Gastroesophageal sphincter (tissue), 4 donors: ENCODE measurements at regions not wholly inside any gene's neighbourhood (a gene's known extent, or its start where the extent isn't known, plus 50 kb on each side); places are given as distances from the start of the nearest gene placed in this dataset.

ENCODE experiments used
- ATAC-seq: fragments of 150-250 bp; one replicate; pipeline ENCODE4 v1.9.1; 2016; ENCODE audit warnings: mild to moderate bottlenecking, moderate library complexity
- H3K27ac ChIP-seq, 4 donors: fragments of 200-600 bp; sonication (generic) in 3 of 4; 1 replicate in 3 of 4; 2 replicates in 1 of 4; pipeline ENCODE4 v1.5.1; 2016 to 2019
- H3K27me3 ChIP-seq: fragments of 200-600 bp; sonication (generic); one replicate; pipeline ENCODE4 v1.5.1; 2019
- H3K36me3 ChIP-seq, 2 donors: fragments of 200-600 bp; sonication (generic); one replicate each; pipeline ENCODE4 v1.5.1; 2019; ENCODE audit warnings: control low read depth in 1 of 2
- H3K4me1 ChIP-seq, 3 donors: fragments of 200-600 bp; sonication (generic); 1 replicate in 2 of 3; 2 replicates in 1 of 3; pipeline ENCODE4 v1.5.1; 2016 to 2019; ENCODE audit warnings: control low read depth in 2 of 3
- H3K4me3 ChIP-seq, 2 donors: fragments of 200-600 bp; sonication (generic); one replicate each; pipeline ENCODE4 v1.5.1; 2019; ENCODE audit warnings: mild to moderate bottlenecking in 1 of 2, moderate library complexity in 1 of 2
- H3K9me3 ChIP-seq, 3 donors: fragments of 200-600 bp; sonication (generic); one replicate each; pipeline ENCODE4 v1.5.1; 2017 to 2019; ENCODE audit warnings: control low read depth in 2 of 3
- EP300 ChIP-seq: sonication (generic); formaldehyde crosslinking; IDR thresholded peaks from one replicate; pipeline ENCODE4 v1.6.1; 2017; ENCODE audit warnings: antibody characterized with exemption, mild to moderate bottlenecking
- POLR2A ChIP-seq, 2 donors: fragments of 450-650 bp; IDR thresholded peaks; one replicate each; pipeline ENCODE4 v1.6.1; 2017; ENCODE audit warnings: antibody characterized with exemption in 2 of 2, mild to moderate bottlenecking in 2 of 2, moderate library complexity in 1 of 2
- POLR2AphosphoS5 ChIP-seq: sonication (generic); formaldehyde crosslinking; IDR thresholded peaks from one replicate; pipeline ENCODE4 v1.6.1; 2017; ENCODE audit warnings: antibody characterized with exemption
- WGBS, 2 donors: methylation state at CpG; one replicate each; pipeline ENCODE4 v1.1.5; 2018; ENCODE audit warnings: low coverage in 1 of 2; 5-methylcytosine and 5-hydroxymethylcytosine counted together
- TF ChIP-seq, protein P1 (sequence below), 4 experiments: fragments of 200-600 bp in 2 of 4; fragments of 450-650 bp in 2 of 4; sonication (generic) in 1 of 4; IDR thresholded peaks; one replicate each; pipeline ENCODE4 v1.5.1; 2017 to 2019; ENCODE audit warnings: antibody characterized with exemption in 4 of 4, mild to moderate bottlenecking in 2 of 4, moderate library complexity in 2 of 4

DNA sequence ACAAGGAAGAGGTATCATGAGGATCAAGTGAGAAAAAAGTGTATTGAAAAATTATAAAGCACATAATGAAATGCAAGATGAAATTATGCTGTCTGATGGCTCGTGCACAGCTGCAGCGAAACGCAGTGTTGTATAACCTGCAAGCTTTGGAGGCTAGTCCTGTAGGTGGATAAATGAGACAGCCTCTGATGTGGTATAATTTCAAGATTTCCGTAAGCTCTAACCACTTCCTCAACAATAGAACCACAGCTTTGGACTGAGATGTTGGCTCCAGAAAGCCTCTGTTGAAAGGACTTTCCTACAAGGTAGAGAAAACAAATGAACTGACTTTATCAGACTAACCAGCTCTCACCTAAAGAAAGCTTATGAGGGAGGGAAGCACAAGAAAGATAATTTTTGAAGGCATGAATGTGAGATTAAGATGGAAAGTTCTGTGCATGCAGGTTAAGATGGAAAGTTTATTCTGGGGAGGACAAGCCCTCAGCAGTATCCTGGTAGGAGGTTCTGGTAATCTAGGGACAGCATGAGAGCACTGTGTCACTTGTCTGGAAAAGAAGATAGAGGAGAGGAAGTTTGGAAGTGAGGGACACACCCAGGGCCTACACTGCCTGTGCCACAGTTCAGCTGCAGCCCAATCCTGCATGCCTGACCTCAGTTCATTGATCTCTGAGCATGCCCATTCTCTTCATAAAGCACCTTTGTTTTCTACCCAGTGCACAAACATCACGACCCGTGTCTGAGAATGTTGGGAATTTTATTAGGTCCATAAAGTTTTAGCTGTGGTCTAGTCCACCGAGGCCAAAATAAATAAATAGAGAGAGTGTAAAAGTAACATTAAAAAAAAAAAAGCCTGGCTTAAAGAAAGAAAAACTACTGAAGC lies 161.5 kb upstream of the SFRP2 start:
- ATAC-seq = no peak
- no peak for TF ChIP-seq POLR2A (IDR thresholded peaks at IDR 0.05)
- TF ChIP-seq, protein P1, sequence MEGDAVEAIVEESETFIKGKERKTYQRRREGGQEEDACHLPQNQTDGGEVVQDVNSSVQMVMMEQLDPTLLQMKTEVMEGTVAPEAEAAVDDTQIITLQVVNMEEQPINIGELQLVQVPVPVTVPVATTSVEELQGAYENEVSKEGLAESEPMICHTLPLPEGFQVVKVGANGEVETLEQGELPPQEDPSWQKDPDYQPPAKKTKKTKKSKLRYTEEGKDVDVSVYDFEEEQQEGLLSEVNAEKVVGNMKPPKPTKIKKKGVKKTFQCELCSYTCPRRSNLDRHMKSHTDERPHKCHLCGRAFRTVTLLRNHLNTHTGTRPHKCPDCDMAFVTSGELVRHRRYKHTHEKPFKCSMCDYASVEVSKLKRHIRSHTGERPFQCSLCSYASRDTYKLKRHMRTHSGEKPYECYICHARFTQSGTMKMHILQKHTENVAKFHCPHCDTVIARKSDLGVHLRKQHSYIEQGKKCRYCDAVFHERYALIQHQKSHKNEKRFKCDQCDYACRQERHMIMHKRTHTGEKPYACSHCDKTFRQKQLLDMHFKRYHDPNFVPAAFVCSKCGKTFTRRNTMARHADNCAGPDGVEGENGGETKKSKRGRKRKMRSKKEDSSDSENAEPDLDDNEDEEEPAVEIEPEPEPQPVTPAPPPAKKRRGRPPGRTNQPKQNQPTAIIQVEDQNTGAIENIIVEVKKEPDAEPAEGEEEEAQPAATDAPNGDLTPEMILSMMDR (IDR thresholded peaks at IDR 0.05) = no peak
- no peak for TF ChIP-seq POLR2AphosphoS5
- no peak for TF ChIP-seq EP300
- Histone ChIP-seq H3K27me3 (no peaks in the 10 kb centered on the region), H3K27ac (no peak overlapping the region), H3K36me3 (no peaks in the 10 kb centered on the region), H3K9me3 (peaks cover 0 to 7% (median 2%) of the 10 kb centered on the region in 3 donors), H3K4me3 (no peak overlapping the region), H3K4me1 (no peaks in the 10 kb centered on the region)
- 52 to 62% methylated on average over 2 to 6 of the region's 7 CpGs for WGBS, 2 donors

DNA sequence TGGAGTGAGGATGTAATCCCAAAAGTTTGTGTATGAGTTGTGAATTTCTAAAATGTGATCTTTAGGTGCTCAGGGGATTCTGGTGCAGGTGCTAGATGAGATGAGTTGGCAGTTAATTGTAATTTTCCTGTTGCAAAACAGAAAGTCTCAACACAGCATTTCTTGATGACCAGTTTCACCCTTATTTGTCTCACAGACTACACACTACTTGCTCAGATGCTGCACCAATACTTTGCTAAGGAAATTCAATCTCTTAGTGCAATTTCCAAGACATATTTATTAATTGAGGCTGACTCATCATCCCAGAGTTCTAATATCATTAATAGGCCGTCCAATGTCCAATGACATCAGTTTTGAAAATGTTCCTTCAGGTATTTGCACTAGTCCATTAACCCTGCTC lies 159.2 kb upstream of the SFRP2 start:
- TF ChIP-seq, protein P1 (IDR thresholded peaks at IDR 0.05) = no peak
- TF ChIP-seq POLR2A (IDR thresholded peaks at IDR 0.05) = no peak
- TF ChIP-seq POLR2AphosphoS5 = no peak
- TF ChIP-seq EP300 = no peak
- Histone ChIP-seq H3K36me3 (no peaks in the 10 kb centered on the region), H3K4me1 (no peaks in the 10 kb centered on the region), H3K27me3 (no peaks in the 10 kb centered on the region), H3K4me3 (no peak overlapping the region), H3K27ac (no peak overlapping the region), H3K9me3 (peaks cover 0 to 14% (median 2%) of the 10 kb centered on the region in 3 donors)
- 69 to 100% methylated on average over 1 of the region's 1 CpG for whole genome bisulfite sequencing, 2 donors
- no peak for ATAC-seq

DNA sequence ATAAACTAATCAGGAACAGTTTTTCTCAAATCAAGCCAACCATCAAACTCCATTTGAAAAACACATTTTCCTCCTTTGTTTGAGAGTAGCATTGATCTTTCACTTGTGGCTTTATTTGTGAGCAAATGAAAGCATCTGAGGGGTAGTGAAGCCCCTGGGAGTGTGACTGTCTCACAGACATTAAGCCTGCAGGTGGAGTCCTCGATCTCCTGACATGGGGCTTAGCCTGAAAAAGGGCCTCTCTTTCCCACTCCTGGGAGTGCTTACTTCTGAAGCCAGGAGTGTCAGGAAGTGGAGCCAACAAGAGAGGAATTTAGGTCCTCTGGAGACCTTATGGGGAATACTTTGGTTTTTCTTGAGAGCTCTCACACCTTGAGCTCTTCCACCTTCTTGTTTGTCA lies 158.2 kb upstream of the SFRP2 start:
- no peaks in the 10 kb centered on the region for H3K4me1 ChIP-seq
- H3K27me3 ChIP-seq = no peaks in the 10 kb centered on the region
- no peaks in the 10 kb centered on the region for H3K36me3 ChIP-seq
- H3K4me3 ChIP-seq = no peak overlapping the region
- no peak overlapping the region for H3K27ac ChIP-seq
- no peak for ATAC-seq
- peaks cover 0 to 14% (median 2%) of the 10 kb centered on the region in 3 donors for H3K9me3 ChIP-seq
- TF ChIP-seq, protein P1 (IDR thresholded peaks at IDR 0.05) = no peak
- TF ChIP-seq POLR2AphosphoS5 (no peak), POLR2A (IDR thresholded peaks at IDR 0.05) (no peak), EP300 (no peak)
- WGBS, 2 donors = 67 to 100% methylated on average over 1 of the region's 1 CpG

DNA sequence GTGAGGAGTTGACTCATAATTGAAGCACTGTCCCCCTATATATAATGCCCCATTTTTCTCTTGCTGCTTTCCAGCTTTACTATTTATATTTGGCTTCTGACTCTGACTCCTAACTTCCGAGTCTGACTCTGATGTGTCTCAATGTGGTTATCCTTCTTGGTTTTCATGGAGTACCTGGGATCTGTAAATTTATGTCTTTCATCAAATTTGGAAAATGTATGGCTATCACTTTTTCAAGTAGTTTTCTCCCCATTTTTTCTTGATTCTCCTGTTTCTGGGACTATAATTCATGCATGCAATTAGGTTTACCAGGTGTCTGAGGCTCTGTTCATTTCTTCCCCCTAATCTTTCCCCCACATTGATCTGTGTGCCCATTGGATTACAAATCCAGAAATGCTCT lies 156.8 kb upstream of the SFRP2 start:
- Histone ChIP-seq H3K27ac (no peak overlapping the region), H3K27me3 (no peaks in the 10 kb centered on the region), H3K4me3 (no peak overlapping the region), H3K9me3 (peaks cover 0 to 14% (median 2%) of the 10 kb centered on the region in 3 donors), H3K4me1 (no peaks in the 10 kb centered on the region), H3K36me3 (no peaks in the 10 kb centered on the region)
- 88 to 100% methylated on average over 1 of the region's 1 CpG for WGBS, 2 donors
- no peak for ATAC-seq
- TF ChIP-seq, protein P1 (IDR thresholded peaks at IDR 0.05) = no peak
- TF ChIP-seq POLR2A (IDR thresholded peaks at IDR 0.05) (no peak), POLR2AphosphoS5 (no peak), EP300 (no peak)
